GM12874 (cell line): ENCODE measurements at regions not wholly inside any gene's neighbourhood (a gene's known extent, or its start where the extent isn't known, plus 50 kb on each side); places are given as distances from the start of the nearest gene placed in this dataset.

Experiments
- TF ChIP-seq, protein P1 (sequence below): IDR thresholded peaks from 2 replicates; pipeline ENCODE4 v1.5.1; 2011; ENCODE audit warnings: low read depth, mild to moderate bottlenecking, control low read depth, low read length, moderate library complexity; ENCODE audit not compliant: insufficient read depth

DNA sequence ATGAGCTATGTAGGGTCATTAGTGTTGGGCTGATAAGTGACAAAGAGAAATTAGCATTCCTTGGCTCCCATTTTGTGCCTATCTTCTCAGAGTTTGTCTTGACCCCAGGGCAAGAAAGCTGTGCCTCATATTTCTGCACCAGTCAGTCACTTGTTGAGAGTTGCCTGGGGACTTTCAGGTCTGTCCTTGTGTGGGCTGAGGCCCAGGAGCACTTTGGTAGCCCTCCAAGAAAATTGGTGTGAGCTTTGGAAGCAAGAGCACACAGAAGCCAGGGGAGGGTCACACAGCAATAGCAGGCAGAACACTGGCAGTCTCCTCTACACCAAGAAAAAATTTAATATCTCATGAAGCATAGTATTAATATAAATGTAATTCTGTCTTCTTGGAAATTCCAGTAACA, 239.9 kb downstream of the NPR3 start:
- TF ChIP-seq, protein P1, sequence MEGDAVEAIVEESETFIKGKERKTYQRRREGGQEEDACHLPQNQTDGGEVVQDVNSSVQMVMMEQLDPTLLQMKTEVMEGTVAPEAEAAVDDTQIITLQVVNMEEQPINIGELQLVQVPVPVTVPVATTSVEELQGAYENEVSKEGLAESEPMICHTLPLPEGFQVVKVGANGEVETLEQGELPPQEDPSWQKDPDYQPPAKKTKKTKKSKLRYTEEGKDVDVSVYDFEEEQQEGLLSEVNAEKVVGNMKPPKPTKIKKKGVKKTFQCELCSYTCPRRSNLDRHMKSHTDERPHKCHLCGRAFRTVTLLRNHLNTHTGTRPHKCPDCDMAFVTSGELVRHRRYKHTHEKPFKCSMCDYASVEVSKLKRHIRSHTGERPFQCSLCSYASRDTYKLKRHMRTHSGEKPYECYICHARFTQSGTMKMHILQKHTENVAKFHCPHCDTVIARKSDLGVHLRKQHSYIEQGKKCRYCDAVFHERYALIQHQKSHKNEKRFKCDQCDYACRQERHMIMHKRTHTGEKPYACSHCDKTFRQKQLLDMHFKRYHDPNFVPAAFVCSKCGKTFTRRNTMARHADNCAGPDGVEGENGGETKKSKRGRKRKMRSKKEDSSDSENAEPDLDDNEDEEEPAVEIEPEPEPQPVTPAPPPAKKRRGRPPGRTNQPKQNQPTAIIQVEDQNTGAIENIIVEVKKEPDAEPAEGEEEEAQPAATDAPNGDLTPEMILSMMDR = no peak

DNA sequence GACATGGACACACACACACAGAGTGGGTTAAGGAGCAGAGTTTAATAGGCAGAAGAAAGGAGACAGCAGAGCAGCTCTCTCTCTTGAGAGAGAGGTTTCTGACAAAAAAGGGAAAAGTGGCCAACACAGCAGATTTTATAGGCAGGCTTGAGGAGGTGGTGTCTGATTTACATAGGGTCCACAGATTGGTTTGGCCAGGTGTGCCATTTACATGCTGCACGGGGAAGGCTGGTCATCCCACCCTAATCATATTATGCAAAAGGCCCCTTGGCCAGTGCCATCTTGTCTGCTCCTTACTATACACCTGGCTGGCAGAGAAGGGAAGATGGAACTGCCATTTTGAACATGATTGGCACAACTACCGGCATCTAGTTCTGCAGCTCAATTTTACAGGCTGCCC, 240.8 kb downstream of the NPR3 start:
- TF ChIP-seq, protein P1 = no peak

DNA sequence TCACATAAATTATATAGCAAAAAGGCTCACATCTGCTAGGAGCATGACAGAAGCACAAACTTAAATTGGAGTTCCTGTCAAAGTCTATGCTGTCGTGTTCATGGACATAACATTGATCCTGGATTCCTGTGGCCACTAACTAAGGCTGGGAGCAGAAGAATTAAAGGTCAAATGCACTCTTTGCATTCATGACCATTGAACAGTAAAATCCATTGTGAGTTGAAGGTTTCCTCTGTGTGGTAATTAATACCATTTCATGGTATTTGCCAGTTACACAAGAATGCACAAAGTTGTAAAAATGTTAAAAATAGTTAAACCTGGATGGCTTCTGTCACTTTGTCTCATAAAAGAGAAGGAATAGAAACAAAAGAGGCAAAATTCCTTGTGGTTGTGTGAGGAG, 242.6 kb downstream of the NPR3 start:
- TF ChIP-seq, protein P1 = no peak

DNA sequence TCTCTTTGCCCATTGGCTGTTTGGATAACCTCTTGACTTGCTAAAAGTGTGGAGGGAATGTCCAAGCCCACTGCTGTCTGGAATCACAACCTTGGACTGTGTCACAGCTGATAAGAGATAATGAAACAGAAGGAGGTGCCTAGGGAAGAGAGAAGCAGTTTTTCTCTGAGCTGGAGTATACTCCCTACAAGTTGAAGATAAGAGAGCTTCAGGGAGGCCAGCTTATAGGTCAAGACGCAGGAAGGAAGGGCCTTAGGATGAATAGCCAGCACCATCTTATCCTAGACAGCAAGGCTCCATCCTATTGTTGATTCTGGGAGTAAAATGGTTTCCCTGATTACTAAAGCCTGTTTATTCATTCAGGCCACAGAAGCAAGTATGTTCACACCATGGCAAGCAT, 244.7 kb downstream of the NPR3 start:
- TF ChIP-seq, protein P1 = no peak

DNA sequence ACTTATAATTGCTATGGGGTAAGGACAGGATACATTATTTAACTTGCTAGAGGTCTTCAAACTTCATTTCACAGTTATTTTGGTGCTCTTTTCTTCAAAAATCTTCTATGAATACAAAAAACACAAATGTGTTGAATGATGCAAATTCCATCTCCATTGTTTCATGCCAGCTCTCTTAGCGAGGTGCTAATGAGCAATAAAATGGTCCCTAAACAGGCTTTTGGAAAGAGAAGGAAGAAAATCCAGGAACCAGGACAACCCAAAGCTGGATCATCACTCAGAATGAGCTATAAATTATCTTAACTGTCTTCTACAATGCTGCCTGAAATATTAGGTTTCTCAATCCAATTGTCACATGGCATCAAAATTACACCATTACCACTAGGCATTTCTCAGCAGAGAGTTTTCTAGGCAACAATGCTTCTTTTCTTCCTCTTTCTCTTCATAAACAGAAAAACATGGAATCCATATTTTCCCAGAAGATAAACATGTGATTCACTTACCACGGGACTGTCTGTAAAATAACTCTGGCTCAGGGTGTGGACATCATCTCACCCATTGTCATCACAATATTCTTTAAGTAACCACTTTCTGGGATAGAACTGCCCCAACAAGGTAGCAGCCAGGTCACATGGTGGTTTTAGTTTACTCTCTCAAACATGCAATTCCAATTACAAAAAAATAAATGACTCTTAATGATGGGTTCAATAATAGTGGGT, 249.4 kb downstream of the NPR3 start:
- TF ChIP-seq, protein P1 = no peak

DNA sequence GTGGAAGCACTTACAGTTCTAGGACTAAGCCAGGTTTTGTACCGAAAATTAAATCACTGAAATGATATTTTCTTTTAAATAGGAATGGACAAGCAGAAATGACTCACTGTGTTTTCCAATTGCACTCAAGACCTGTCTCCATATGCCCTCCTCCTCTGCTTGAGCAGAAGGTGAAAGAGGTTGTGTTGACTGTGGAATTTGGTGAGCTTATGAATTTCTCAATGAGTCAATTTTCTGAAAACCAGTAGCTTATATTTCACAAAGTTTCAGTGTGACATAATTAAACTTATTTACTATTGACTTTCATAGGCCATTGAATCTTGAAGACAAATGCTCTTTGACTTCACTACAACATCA, 249.9 kb downstream of the NPR3 start:
- TF ChIP-seq, protein P1 = no peak

DNA sequence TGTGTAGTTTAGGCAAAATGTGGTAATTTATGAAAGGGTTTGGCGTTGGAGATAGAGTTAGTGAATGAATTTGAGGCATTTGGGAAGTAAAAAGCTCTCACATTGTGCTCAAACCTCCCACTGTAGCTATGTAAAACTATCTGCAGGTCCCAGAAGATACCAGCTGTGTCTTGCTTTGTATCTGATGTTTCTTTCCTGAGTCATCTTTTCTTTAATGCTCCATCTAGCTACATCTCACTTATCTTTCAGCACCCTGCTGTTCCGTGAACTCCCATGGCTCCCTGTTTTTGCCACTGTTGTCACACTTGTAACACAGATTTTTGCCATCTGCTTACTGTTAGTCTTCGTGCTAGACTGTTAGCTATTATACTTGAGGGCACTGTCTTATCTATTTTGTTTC, 253.1 kb downstream of the NPR3 start:
- TF ChIP-seq, protein P1 = no peak

DNA sequence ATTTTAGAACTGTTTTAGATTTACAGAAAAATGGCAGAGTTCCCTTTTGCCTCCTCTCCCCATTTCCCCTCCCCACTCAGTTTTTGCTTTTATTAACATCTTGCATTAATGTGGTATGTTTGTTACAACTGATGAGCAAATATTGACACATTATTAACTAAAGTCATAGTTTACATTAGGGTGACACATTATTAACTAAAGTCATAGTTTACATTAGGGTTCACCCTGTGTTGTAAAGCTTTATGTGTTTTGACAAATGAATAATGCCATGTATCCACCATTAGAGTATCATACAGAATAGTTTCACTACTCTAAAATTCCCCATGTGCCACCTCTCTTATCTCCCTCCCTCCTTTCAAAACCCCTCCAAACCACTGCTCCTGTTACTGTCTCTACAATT, 262.5 kb downstream of the NPR3 start:
- TF ChIP-seq, protein P1 = no peak
